Omental fat pad (tissue), 3 donors: ENCODE measurements at regions not wholly inside any gene's neighbourhood (a gene's known extent, or its start where the extent isn't known, plus 50 kb on each side); places are given as distances from the start of the nearest gene placed in this dataset.

Source experiments
- ATAC-seq: fragments of 150-250 bp; one replicate; pipeline ENCODE4 v1.9.1; 2016; ENCODE audit warnings: mild to moderate bottlenecking, moderate library complexity; ENCODE audit not compliant: low FRiP score
- DNase-seq: peaks from one replicate; pipeline ENCODE4 v3.0.0-alpha.2; 2019; ENCODE audit warnings: low spot score
- CTCF ChIP-seq, 3 donors: fragments of 450-650 bp; IDR thresholded peaks; one replicate each; pipeline ENCODE4 v1.5.1; 2016 to 2017; ENCODE audit warnings: antibody characterized with exemption in 3 of 3, mild to moderate bottlenecking in 3 of 3, moderate library complexity in 2 of 3

DNA sequence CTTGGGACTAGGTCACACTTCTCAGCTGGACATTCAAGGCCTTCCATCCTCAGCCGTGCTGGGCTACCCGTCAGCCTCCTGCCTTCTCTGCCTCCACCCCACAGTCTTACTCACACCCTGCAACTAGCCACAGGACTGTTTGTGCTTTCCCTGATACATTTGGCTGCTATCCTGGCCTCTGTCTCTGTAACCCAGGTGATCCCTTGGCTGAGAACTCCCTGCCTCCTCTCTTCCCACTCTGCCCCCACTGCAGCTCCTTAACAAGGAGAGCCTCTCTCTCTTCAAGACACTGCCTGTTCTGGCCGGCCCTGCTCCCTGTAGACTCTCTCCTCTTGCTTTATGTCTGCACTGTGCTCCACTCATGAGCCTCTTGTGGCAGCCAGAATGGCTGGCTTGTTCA, 120.6 kb downstream of the MSX2 start:
- TF ChIP-seq CTCF (IDR thresholded peaks at IDR 0.05): no peak
- DNase-seq (no peak), ATAC-seq (no peak)

GRCh38 chr5:174843263-174844250, 119.2 kb downstream of the MSX2 start:
- TF ChIP-seq CTCF (IDR thresholded peaks at IDR 0.05): no peak
- no peak for DNase-seq
- ATAC-seq: no peak

DNA sequence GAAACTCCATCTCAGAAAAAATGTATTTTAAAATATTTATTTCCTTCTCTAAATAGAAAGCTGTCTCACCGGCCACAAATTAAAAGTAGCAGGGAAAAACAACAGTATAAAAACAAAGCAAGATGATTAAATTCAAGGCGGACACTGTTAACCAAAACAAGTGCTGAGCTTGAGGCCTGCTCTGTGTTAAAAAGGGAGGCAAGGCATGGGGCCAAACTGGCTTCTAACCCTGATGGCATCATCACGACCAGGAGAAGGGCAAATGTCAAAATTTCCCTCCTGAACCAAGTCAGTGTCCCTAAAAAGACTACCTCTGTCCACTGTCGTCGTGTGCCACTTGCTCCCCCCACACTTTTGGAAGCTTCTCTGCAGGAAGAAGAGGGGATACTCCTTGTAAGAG, 116.1 kb downstream of the MSX2 start:
- TF ChIP-seq CTCF (IDR thresholded peaks at IDR 0.05): no peak
- no peak for ATAC-seq
- DNase-seq: no peak

GRCh38 chr5:174839196-174839595, 114.8 kb downstream of the MSX2 start:
- DNase-seq (no peak), ATAC-seq (no peak)
- no peak for TF ChIP-seq CTCF (IDR thresholded peaks at IDR 0.05)

DNA sequence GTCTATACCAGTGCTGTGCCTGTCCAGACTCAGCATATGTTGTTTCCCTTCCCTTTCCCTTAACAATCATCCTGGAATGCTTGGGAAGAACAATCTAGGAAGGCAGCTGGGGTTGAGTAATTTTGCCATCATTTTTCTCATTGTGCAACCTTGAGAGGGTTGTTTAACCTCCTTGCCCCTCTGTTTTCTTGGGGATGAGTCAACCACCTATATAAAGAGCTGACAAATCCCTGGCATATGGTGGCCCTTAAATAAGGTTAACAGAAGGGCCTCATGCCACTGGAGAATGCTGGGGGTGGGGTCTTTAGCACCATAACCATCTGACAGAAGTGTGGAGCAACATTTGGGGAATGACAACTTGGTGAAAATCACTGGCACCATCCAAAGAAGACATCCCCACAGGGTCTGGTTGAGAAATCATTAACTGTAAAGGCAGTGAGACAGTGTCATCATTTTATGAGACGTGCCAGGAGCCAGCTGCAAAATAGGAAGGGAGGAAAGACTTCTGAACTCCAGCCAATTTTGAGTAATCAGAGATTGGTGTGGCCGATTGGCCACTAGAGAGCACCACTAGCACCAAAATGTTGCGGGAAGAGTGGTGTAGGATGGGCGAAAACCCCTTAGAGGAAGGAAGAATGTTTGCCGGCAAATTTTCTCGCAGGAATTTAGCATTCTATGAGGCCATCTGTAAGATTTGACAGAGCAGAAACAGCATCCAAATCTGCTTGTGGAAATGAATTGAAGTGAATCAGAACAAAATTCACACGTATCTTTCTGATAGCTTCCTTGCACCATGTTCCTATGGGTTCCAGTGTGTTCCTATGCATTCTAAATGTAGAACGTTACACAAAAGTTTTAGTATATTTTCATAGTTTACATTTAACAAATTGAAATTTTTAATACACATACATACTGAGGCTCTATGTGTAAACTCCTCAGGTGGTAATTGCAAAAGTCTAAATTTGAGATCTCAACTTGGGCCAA, 113.8 kb downstream of the MSX2 start:
- TF ChIP-seq CTCF (IDR thresholded peaks at IDR 0.05): no peak
- DNase-seq (no peak), ATAC-seq (peak; percentile 37)

DNA sequence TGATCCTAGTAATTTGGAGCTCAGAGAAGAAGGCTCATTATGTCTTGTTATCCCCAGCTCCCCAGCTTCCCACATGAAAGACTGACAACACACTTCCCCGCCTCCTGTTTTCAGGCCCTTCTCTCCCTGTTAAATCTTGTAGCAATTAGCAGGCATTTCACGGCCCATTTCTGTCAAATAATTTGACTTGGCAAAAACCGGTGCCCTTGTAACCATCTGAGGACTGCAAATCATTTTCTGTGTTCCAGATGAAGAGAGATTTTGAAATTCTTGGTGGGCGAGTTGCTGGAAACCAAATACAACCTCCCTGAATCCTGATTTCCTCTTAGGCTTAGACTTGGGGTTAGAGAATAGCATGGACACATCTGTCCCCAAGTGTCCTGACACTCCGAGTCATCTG, 109.7 kb downstream of the MSX2 start:
- no peak for TF ChIP-seq CTCF (IDR thresholded peaks at IDR 0.05)
- DNase-seq: no peak
- no peak for ATAC-seq
